ENCODE measurements at regions not wholly inside any gene's neighbourhood (a gene's known extent, or its start where the extent isn't known, plus 50 kb on each side); places are given as distances from the start of the nearest gene placed in this dataset.

GRCh38 chr10:33602278-33602677 lies 267.8 kb upstream of the NRP1 start:
- H3K27ac Mint-ChIP-seq (ENCODE audit: unreplicated experiment): no peak overlapping the region
- Histone ChIP-seq H3K9me3 (peaks cover 13% of the 10 kb centered on the region), H3K4me3 (ENCODE audit: low read depth, low read length) (no peak overlapping the region), H3K36me3 (ENCODE audit: control insufficient read depth, insufficient read depth, low read length) (no peaks in the 10 kb centered on the region), H3K4me1 (no peaks in the 10 kb centered on the region), H3K27me3 (replicated peaks; ENCODE audit: control insufficient read depth, insufficient read depth, low read length) (no peaks in the 10 kb centered on the region)
- H3K4me3 Mint-ChIP-seq (ENCODE audit: unreplicated experiment): no peak overlapping the region
- DNase-seq: no peak
- H3K9me3 Mint-ChIP-seq (ENCODE audit: unreplicated experiment): peaks cover 42% of the 10 kb centered on the region
- no peaks in the 10 kb centered on the region for H3K36me3 Mint-ChIP-seq (ENCODE audit: insufficient read depth, unreplicated experiment)
- POLR2A ChIA-PET: no interaction called here
- CTCF ChIA-PET: no interaction called here
- intact Hi-C loops (cut with micrococcal nuclease; ENCODE audit: unreplicated experiment): no loop called here
- BruUV-seq (replicated peaks): no TSS peak
- H3K4me1 Mint-ChIP-seq (ENCODE audit: low read depth, unreplicated experiment): no peaks in the 10 kb centered on the region
- no peaks in the 10 kb centered on the region for H3K27me3 Mint-ChIP-seq (ENCODE audit: insufficient read depth, unreplicated experiment)
- no peak for TF ChIP-seq CTCF (IDR thresholded peaks at IDR 0.05; ENCODE audit: insufficient read depth in 1 of 2, low read depth in 1 of 2, low read length in 1 of 2, severe bottlenecking in 1 of 2, unreplicated experiment in 1 of 2)

- no peak for TF ChIP-seq CTCF (IDR thresholded peaks at IDR 0.05; ENCODE audit: insufficient read depth in 1 of 2, low read depth in 1 of 2, low read length in 1 of 2, severe bottlenecking in 1 of 2, unreplicated experiment in 1 of 2)
- BruUV-seq (replicated peaks): no TSS peak
Observed at GRCh38 chr10:33600381-33600780, 265.9 kb upstream of the NRP1 start.

GRCh38 chr10:33596422-33596821 lies 262.0 kb upstream of the NRP1 start:
- intact Hi-C loops (cut with micrococcal nuclease; ENCODE audit: unreplicated experiment): no loop called here
- H3K4me3 ChIP-seq (ENCODE audit: low read depth, low read length): no peak overlapping the region
- no TSS peak for BruUV-seq (replicated peaks)
- no peaks in the 10 kb centered on the region for H3K36me3 ChIP-seq (ENCODE audit: control insufficient read depth, insufficient read depth, low read length)
- no peaks in the 10 kb centered on the region for H3K27me3 Mint-ChIP-seq (ENCODE audit: insufficient read depth, unreplicated experiment)
- no peaks in the 10 kb centered on the region for H3K36me3 Mint-ChIP-seq (ENCODE audit: insufficient read depth, unreplicated experiment)
- DNase-seq: no peak
- no peak overlapping the region for H3K4me3 Mint-ChIP-seq (ENCODE audit: unreplicated experiment)
- H3K9me3 ChIP-seq: peaks cover 13% of the 10 kb centered on the region
- ChIA-PET POLR2A (no interaction called here), CTCF (no interaction called here)
- peaks cover 31% of the 10 kb centered on the region for H3K9me3 Mint-ChIP-seq (ENCODE audit: unreplicated experiment)
- no peak overlapping the region for H3K27ac Mint-ChIP-seq (ENCODE audit: unreplicated experiment)
- H3K4me1 Mint-ChIP-seq (ENCODE audit: low read depth, unreplicated experiment): peaks cover 8% of the 10 kb centered on the region
- TF ChIP-seq CTCF (IDR thresholded peaks at IDR 0.05; ENCODE audit: insufficient read depth in 1 of 2, low read depth in 1 of 2, low read length in 1 of 2, severe bottlenecking in 1 of 2, unreplicated experiment in 1 of 2): no peak
- no peaks in the 10 kb centered on the region for H3K27me3 ChIP-seq (replicated peaks; ENCODE audit: control insufficient read depth, insufficient read depth, low read length)
- no peaks in the 10 kb centered on the region for H3K4me1 ChIP-seq

More at GRCh38 chr10:33600381-33600780, 265.9 kb upstream of the NRP1 start:
- ChIA-PET CTCF (no interaction called here), POLR2A (no interaction called here)
- peaks cover under 1% of the 10 kb centered on the region for H3K4me1 Mint-ChIP-seq (ENCODE audit: low read depth, unreplicated experiment)
- no peaks in the 10 kb centered on the region for H3K27me3 ChIP-seq (replicated peaks; ENCODE audit: control insufficient read depth, insufficient read depth, low read length)
- H3K27ac Mint-ChIP-seq (ENCODE audit: unreplicated experiment): no peak overlapping the region
- no peaks in the 10 kb centered on the region for H3K4me1 ChIP-seq
- H3K4me3 Mint-ChIP-seq (ENCODE audit: unreplicated experiment): no peak overlapping the region
- H3K9me3 ChIP-seq: peaks cover 13% of the 10 kb centered on the region
- no peaks in the 10 kb centered on the region for H3K36me3 Mint-ChIP-seq (ENCODE audit: insufficient read depth, unreplicated experiment)
- peaks cover 42% of the 10 kb centered on the region for H3K9me3 Mint-ChIP-seq (ENCODE audit: unreplicated experiment)
- H3K36me3 ChIP-seq (ENCODE audit: control insufficient read depth, insufficient read depth, low read length): no peaks in the 10 kb centered on the region
- no peak for DNase-seq
- no peak overlapping the region for H3K4me3 ChIP-seq (ENCODE audit: low read depth, low read length)
- no peaks in the 10 kb centered on the region for H3K27me3 Mint-ChIP-seq (ENCODE audit: insufficient read depth, unreplicated experiment)
- intact Hi-C loops (cut with micrococcal nuclease; ENCODE audit: unreplicated experiment): no loop called here

All from Caco-2 (cell line).